CD4-positive, alpha-beta memory T cell (primary cell): ENCODE measurements at regions not wholly inside any gene's neighbourhood (a gene's known extent, or its start where the extent isn't known, plus 50 kb on each side); places are given as distances from the start of the nearest gene placed in this dataset.

ENCODE experiments used
- CTCF ChIA-PET: fragments of 350-600 bp; sonication (Branson Sonifier 250); formaldehyde crosslinking; loops from one replicate; lab custom pipeline; 2021; ENCODE audit warnings: inconsistent platforms; ENCODE audit not compliant: partially characterized antibody; lab: Charles Lee
- POLR2A ChIA-PET: fragments of 350-600 bp; sonication (Branson Sonifier 250); formaldehyde crosslinking; loops from one replicate; lab custom pipeline; 2021; ENCODE audit not compliant: partially characterized antibody; lab: Charles Lee
- DNase-seq, 5 donors: peaks; one replicate each; pipeline versions ENCODE4 v3.0.0 to v3.0.0-alpha.2; 2020 to 2022; ENCODE audit warnings: mixed read lengths in 1 of 5
- H3K27ac ChIP-seq: one replicate; pipeline ENCODE4 v1.7.0; 2013; ENCODE audit warnings: low read depth, low read length
- H3K27me3 ChIP-seq: 2 replicates; pipeline ENCODE4 v1.7.0; 2013; ENCODE audit warnings: mild to moderate bottlenecking, low read length, moderate library complexity; ENCODE audit not compliant: insufficient read depth
- H3K36me3 ChIP-seq: 2 replicates; pipeline ENCODE4 v1.7.0; 2013; ENCODE audit warnings: mild to moderate bottlenecking, low read length, moderate library complexity; ENCODE audit not compliant: insufficient read depth
- H3K4me1 ChIP-seq: 2 replicates; pipeline ENCODE4 v1.7.0; 2013; ENCODE audit warnings: mild to moderate bottlenecking, low read length, moderate library complexity; ENCODE audit not compliant: insufficient read depth
- H3K4me3 ChIP-seq, 2 donors: one replicate each; pipeline ENCODE4 v1.7.0; 2013; ENCODE audit warnings: low read length in 2 of 2, mild to moderate bottlenecking in 1 of 2
- H3K9me3 ChIP-seq, 2 donors: one replicate each; pipeline ENCODE4 v1.7.0; 2013; ENCODE audit warnings: low read length in 2 of 2, control low read depth in 1 of 2; ENCODE audit not compliant: control insufficient read depth in 1 of 2
- H3K27ac Mint-ChIP-seq, 7 donors: one replicate each; pipeline ENCODE4 v1.8.0; 2020 to 2021; ENCODE audit warnings: mixed read lengths in 7 of 7, mild to moderate bottlenecking in 6 of 7, inconsistent platforms in 3 of 7, moderate library complexity in 3 of 7
- H3K27me3 Mint-ChIP-seq, 2 donors: one replicate each; pipeline ENCODE4 v1.8.0; 2020 to 2021; ENCODE audit warnings: mixed read lengths in 2 of 2
- H3K36me3 Mint-ChIP-seq, 2 donors: one replicate each; pipeline ENCODE4 v1.8.0; 2020 to 2021; ENCODE audit warnings: mixed read lengths in 2 of 2, inconsistent platforms in 1 of 2, mild to moderate bottlenecking in 1 of 2
- H3K4me1 Mint-ChIP-seq, 4 donors: one replicate each; pipeline ENCODE4 v1.8.0; 2020 to 2021; ENCODE audit warnings: mixed read lengths in 4 of 4, mild to moderate bottlenecking in 1 of 4
- H3K4me3 Mint-ChIP-seq, 8 donors: one replicate each; pipeline ENCODE4 v1.8.0; 2020 to 2021; ENCODE audit warnings: mixed read lengths in 8 of 8, mild to moderate bottlenecking in 7 of 8, moderate library complexity in 6 of 8, inconsistent platforms in 3 of 8
- H3K9me3 Mint-ChIP-seq, 8 donors: one replicate each; pipeline ENCODE4 v1.8.0; 2020 to 2021; ENCODE audit warnings: mixed read lengths in 8 of 8, mild to moderate bottlenecking in 5 of 8, inconsistent platforms in 3 of 8, moderate library complexity in 1 of 8
- intact Hi-C: fragments of 100-400 bp; cut with micrococcal nuclease; formaldehyde crosslinking; loops from one replicate; pipeline ENCODE4 v1.15.1; 2023

DNA sequence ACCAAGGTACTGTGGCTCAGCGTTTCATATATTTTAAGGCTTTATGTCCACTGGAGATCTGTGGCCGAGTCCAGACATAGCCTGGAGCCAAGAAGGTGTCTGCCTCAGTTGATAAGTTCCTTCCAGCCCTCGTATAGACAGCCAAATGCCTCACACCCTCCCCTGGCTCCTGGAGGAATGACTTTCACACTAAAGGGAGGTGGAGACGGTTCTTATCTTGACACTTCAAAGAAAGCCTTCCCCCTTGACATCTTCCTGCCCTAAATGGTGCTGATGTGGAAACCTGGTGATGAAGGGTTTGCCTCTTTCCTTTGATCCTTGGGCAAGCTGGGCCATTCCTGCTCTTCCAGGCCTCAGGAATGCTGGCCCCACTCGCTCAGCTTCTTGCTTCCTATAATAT is 474.8 kb upstream of the TBX3 start:
- H3K27ac Mint-ChIP-seq = no peak overlapping the region
- no peaks in the 10 kb centered on the region for H3K4me1 ChIP-seq
- no peak overlapping the region for H3K4me3 Mint-ChIP-seq
- H3K4me3 ChIP-seq = no peak overlapping the region
- POLR2A ChIA-PET = no interaction called here
- no peak overlapping the region for H3K27ac ChIP-seq
- no peaks in the 10 kb centered on the region for H3K4me1 Mint-ChIP-seq
- peaks cover 0 to 7% (median 1%) of the 10 kb centered on the region in 8 donors for H3K9me3 Mint-ChIP-seq
- intact Hi-C loops = no loop called here
- no peaks in the 10 kb centered on the region for H3K27me3 ChIP-seq
- no peak for DNase-seq
- H3K36me3 ChIP-seq = no peaks in the 10 kb centered on the region
- no peaks in the 10 kb centered on the region for H3K36me3 Mint-ChIP-seq
- H3K27me3 Mint-ChIP-seq = no peaks in the 10 kb centered on the region
- CTCF ChIA-PET = no interaction called here
- no peaks in the 10 kb centered on the region for H3K9me3 ChIP-seq

DNA sequence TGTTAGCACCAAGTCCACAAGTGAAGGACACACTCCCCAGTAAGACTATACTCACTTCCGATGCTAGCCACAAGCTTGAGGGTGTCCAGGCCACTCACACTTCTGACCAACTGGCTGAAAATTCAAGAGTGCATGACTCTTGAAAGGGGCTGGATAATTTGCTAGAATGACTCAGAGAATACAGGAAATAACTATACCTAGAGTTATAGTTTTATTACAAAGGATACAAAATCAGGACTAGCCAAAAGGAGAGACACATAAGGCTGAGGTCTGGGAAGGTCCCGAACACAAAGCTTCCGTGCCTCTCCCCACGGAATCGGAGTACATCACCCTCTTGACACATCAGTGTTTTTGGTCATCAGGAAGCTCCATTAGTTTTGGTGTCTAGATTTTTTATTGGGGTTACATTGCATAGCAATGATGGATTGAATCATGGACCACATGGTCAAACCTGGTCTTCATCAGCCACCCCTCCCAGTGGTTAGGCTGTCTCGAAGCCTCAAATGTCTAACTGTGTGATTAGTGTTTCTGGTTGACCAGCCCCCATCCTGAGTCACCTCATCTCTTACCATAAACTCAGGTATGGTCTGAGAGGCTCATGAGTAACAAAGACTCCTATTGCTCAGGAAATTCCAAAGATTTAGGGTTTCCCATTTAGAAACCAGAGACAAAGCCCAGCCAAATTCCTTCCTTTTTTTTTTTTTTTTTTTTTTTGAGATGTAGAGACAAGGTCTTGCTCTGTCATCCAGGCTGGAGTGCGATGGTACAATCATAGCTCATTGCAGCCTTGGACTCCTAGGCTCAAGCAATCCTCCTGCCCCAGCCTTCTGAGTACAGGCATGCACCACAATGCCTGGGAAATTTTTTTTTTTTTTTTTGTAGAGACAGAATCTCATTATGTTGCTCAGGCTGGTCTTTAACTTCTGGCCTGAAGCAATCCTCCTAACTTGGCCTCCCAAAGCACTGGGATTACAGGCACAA is 472.0 kb upstream of the TBX3 start:
- Histone ChIP-seq H3K9me3 (no peaks in the 10 kb centered on the region), H3K27me3 (no peaks in the 10 kb centered on the region), H3K36me3 (no peaks in the 10 kb centered on the region), H3K4me3 (no peak overlapping the region), H3K27ac (no peak overlapping the region), H3K4me1 (no peaks in the 10 kb centered on the region)
- H3K36me3 Mint-ChIP-seq = no peaks in the 10 kb centered on the region
- H3K9me3 Mint-ChIP-seq = peaks cover 0 to 10% (median 2%) of the 10 kb centered on the region in 8 donors
- no peak for DNase-seq
- H3K4me3 Mint-ChIP-seq = no peak overlapping the region
- CTCF ChIA-PET = no interaction called here
- H3K27ac Mint-ChIP-seq = no peak overlapping the region
- H3K4me1 Mint-ChIP-seq = no peaks in the 10 kb centered on the region
- no peaks in the 10 kb centered on the region for H3K27me3 Mint-ChIP-seq
- POLR2A ChIA-PET = no interaction called here
- intact Hi-C loops = no loop called here

DNA sequence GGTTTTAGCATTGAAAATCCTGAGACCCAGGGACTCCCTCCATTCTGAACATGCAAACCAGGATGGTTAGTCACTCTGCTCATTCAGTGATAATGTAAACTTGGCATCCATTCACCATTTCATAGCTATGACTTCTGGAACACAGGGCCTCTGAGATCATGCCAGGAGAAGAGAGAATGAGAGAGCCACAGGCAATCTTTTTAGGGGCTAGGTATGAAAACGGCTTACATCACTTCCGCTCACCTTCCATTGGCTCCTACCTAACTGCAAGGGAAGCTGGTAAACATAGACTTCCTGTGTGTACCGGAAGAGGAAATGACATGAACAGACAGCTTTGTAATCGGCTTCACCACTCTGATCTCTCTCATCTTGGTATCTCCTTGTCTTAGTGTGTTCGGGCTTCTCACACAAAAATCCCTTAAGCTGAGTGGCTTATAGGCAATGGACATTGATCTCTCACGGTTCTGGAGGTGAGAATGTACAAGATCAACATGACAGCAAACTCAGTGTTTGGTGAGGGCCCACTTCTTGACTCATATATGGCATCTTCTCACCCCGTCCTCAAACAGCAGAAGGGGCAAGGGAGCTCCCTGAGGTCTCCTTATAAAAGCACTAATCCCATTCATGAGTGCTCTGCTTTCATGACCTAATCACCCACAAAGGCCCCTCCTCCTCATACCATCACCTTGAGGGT is 465.9 kb upstream of the TBX3 start:
- ChIA-PET CTCF (no interaction called here), POLR2A (no interaction called here)
- peaks cover 0 to 9% (median 4%) of the 10 kb centered on the region in 8 donors for H3K9me3 Mint-ChIP-seq
- no peaks in the 10 kb centered on the region for H3K9me3 ChIP-seq
- no peak overlapping the region for H3K4me3 ChIP-seq
- no peaks in the 10 kb centered on the region for H3K36me3 ChIP-seq
- peaks cover 0 to 1% of the 10 kb centered on the region in 2 donors for H3K27me3 Mint-ChIP-seq
- H3K4me1 Mint-ChIP-seq = no peaks in the 10 kb centered on the region
- no peak overlapping the region for H3K27ac Mint-ChIP-seq
- no peaks in the 10 kb centered on the region for H3K27me3 ChIP-seq
- DNase-seq = no peak
- H3K4me1 ChIP-seq = no peaks in the 10 kb centered on the region
- no peak overlapping the region for H3K4me3 Mint-ChIP-seq
- no peak overlapping the region for H3K27ac ChIP-seq
- intact Hi-C loops = no loop called here
- no peaks in the 10 kb centered on the region for H3K36me3 Mint-ChIP-seq

DNA sequence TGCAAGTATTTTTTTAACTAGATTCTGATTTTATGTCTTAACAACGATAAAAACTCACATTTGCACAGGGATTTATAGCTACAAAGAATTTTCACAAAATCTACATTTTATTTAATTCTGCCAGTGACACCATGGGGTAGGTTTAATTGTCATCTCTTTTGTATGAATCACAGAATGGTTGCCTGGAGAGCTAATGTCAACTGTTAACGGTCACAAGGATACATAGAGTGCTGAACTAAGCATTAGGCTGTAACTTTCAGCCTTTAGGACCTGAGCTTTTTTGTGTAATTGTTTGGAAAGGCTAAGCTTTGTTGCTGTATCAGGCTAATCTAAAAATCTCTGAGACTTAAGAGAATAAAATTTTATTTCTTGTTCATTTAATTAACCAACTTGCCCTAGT is 465.3 kb upstream of the TBX3 start:
- ChIA-PET CTCF (no interaction called here), POLR2A (no interaction called here)
- Mint-ChIP-seq H3K27me3 (peaks cover 0 to 1% of the 10 kb centered on the region in 2 donors), H3K9me3 (peaks cover 0 to 12% (median 4%) of the 10 kb centered on the region in 8 donors), H3K4me1 (no peaks in the 10 kb centered on the region), H3K4me3 (no peak overlapping the region), H3K27ac (no peak overlapping the region), H3K36me3 (no peaks in the 10 kb centered on the region)
- no peaks in the 10 kb centered on the region for H3K36me3 ChIP-seq
- no peak overlapping the region for H3K4me3 ChIP-seq
- H3K4me1 ChIP-seq = no peaks in the 10 kb centered on the region
- H3K9me3 ChIP-seq = no peaks in the 10 kb centered on the region
- H3K27ac ChIP-seq = no peak overlapping the region
- no peaks in the 10 kb centered on the region for H3K27me3 ChIP-seq
- DNase-seq = no peak
- intact Hi-C loops = no loop called here

DNA sequence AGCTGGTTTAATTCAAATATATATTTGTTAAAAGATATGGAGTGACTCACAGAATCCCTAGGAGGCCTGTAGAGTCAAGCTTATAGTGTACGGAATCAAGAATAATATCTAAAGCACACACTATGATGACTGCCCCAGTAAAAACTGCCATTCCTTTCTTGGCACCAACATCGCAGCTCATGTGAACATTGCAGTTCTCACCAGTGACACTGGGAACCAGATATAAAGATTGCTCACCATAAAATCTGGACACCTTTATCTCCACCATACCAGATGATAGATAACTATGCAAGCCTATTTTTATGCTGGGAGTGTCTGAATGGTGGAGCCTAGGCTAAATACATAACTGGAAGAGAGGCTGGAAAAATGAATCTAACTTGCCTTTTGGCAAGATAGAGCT is 463.9 kb upstream of the TBX3 start:
- Histone ChIP-seq H3K36me3 (no peaks in the 10 kb centered on the region), H3K27me3 (no peaks in the 10 kb centered on the region), H3K27ac (no peak overlapping the region), H3K4me1 (no peaks in the 10 kb centered on the region), H3K4me3 (no peak overlapping the region), H3K9me3 (no peaks in the 10 kb centered on the region)
- no peak for DNase-seq
- Mint-ChIP-seq H3K27ac (no peak overlapping the region), H3K9me3 (peaks cover 0 to 10% (median 5%) of the 10 kb centered on the region in 8 donors), H3K4me3 (no peak overlapping the region), H3K36me3 (no peaks in the 10 kb centered on the region), H3K4me1 (no peaks in the 10 kb centered on the region), H3K27me3 (peaks cover 0 to 1% of the 10 kb centered on the region in 2 donors)
- intact Hi-C loops = no loop called here
- CTCF ChIA-PET = no interaction called here
- POLR2A ChIA-PET = no interaction called here

DNA sequence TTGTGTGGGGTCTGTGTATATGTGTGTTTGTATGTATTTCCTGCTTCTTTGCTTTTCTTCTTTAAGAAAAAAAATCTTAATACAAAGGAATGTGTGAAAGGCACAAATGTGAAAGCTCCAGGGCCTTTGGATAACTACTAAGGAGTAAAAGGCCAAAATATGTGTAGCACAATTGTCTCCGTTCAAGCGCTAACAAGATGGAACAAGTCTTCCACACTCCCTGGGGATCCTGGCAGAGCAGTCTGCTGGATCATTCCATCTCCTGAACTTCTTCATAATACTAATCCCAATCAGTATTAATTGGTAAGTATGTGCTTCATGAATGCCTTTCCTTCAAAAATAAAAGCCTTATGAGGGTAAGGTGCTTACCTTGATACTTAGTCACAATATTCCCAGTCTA is 462.5 kb upstream of the TBX3 start:
- Histone ChIP-seq H3K27me3 (no peaks in the 10 kb centered on the region), H3K4me1 (no peaks in the 10 kb centered on the region), H3K4me3 (no peak overlapping the region), H3K36me3 (no peaks in the 10 kb centered on the region), H3K27ac (no peak overlapping the region), H3K9me3 (no peaks in the 10 kb centered on the region)
- ChIA-PET CTCF (no interaction called here), POLR2A (no interaction called here)
- intact Hi-C loops = no loop called here
- Mint-ChIP-seq H3K27ac (no peak overlapping the region), H3K4me3 (no peak overlapping the region), H3K36me3 (no peaks in the 10 kb centered on the region), H3K9me3 (peaks cover 0 to 10% (median 4%) of the 10 kb centered on the region in 8 donors), H3K27me3 (peaks cover 0 to 1% of the 10 kb centered on the region in 2 donors), H3K4me1 (no peaks in the 10 kb centered on the region)
- no peak for DNase-seq

DNA sequence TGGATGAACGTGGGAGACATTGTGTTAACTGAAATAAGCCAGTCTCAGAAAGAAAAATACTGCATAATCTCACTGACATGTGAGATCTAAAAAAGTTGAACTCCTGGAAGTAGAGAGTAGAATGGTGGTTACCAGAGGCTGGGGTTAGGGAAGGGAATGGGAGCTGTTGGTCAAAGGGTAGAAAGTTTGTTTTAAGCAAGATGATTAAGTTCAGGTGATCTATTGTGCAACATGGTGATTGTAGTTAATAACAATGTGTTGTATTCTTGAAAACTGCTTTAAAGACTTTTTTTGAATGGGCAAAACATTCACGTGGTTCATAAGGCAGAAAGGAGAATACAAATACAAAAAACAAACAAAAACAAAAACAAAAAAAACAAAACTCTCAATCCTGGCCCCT is 460.4 kb upstream of the TBX3 start:
- ChIA-PET CTCF (no interaction called here), POLR2A (no interaction called here)
- Histone ChIP-seq H3K27me3 (no peaks in the 10 kb centered on the region), H3K36me3 (no peaks in the 10 kb centered on the region), H3K9me3 (no peaks in the 10 kb centered on the region), H3K4me3 (no peak overlapping the region), H3K27ac (no peak overlapping the region), H3K4me1 (no peaks in the 10 kb centered on the region)
- DNase-seq = no peak
- H3K27me3 Mint-ChIP-seq = peaks cover 0 to 1% of the 10 kb centered on the region in 2 donors
- no peak overlapping the region for H3K4me3 Mint-ChIP-seq
- H3K9me3 Mint-ChIP-seq = peaks cover 0 to 10% (median 1%) of the 10 kb centered on the region in 8 donors
- intact Hi-C loops = no loop called here
- H3K27ac Mint-ChIP-seq = no peak overlapping the region
- H3K36me3 Mint-ChIP-seq = no peaks in the 10 kb centered on the region
- no peaks in the 10 kb centered on the region for H3K4me1 Mint-ChIP-seq
